GM12878 (cell line): ENCODE measurements at regions not wholly inside any gene's neighbourhood (a gene's known extent, or its start where the extent isn't known, plus 50 kb on each side); places are given as distances from the start of the nearest gene placed in this dataset.

Source experiments
- ATAC-seq: fragments of 200-7000 bp; cut with Tn5 transposase; 3 replicates; pipeline ENCODE4 v1.9.1; 2020; ENCODE audit warnings: mild to moderate bottlenecking, moderate library complexity
- BruUV-seq: library from RNA; stranded (reverse); fragments of 400-500 nt; replicated peaks from 2 replicates; lab custom pipeline; 2021; lab: Mats Ljungman, UMichigan
- CTCF ChIA-PET: fragments of 300-600 bp; sonication (Branson Sonifier 250); formaldehyde crosslinking; extraction: SDS; loops from one replicate; lab custom pipeline; 2021; ENCODE audit warnings: inconsistent platforms; lab: Yijun Ruan, JAX
- POLR2A ChIA-PET: fragments of 350-600 bp; formaldehyde crosslinking; extraction: SDS; loops from one replicate; lab custom pipeline; 2021; ENCODE audit warnings: inconsistent platforms; lab: Charles Lee
- RAD21 ChIA-PET: fragments of 300-600 bp; sonication (Branson Sonifier 250); formaldehyde crosslinking; loops from one replicate; lab custom pipeline; 2023; ENCODE audit warnings: antibody characterized with exemption; ENCODE audit not compliant: unreplicated experiment; lab: Charles Lee
- SMC1A ChIA-PET: fragments of 300-600 bp; sonication (Branson Sonifier 250); formaldehyde crosslinking; loops from one replicate; lab custom pipeline; 2023; ENCODE audit not compliant: unreplicated experiment, uncharacterized antibody; lab: Charles Lee
- DNase-seq: peaks from one replicate; pipeline ENCODE4 v3.0.0-alpha.2; 2011; ENCODE audit warnings: low read depth, low spot score
- FAIRE-seq: peaks from 3 replicates; lab custom pipeline; 2011; peaks lifted over from hg19 to GRCh38; lab: Jason Lieb, UNC
- H2AFZ ChIP-seq: 2 replicates; pipeline ENCODE4 v1.6.0; 2011; ENCODE audit warnings: low read depth, low read length, control low read depth; ENCODE audit not compliant: control insufficient read depth
- H3K27ac ChIP-seq: 2 replicates; pipeline ENCODE4 v1.5.1; 2011; ENCODE audit warnings: control low read depth; ENCODE audit not compliant: control insufficient read depth, insufficient read depth
- H3K27me3 ChIP-seq, 2 experiments: replicated peaks in 1 of 2; 2 replicates each; pipeline versions ENCODE4 v1.6.0 to v1.6.1; 2011; ENCODE audit warnings: low read length in 1 of 2; ENCODE audit not compliant: control insufficient read depth in 2 of 2, insufficient read depth in 2 of 2
- H3K36me3 ChIP-seq, 2 experiments: 2 replicates each; pipeline ENCODE4 v1.5.1; 2011; ENCODE audit warnings: low read length in 1 of 2; ENCODE audit not compliant: control insufficient read depth in 2 of 2, insufficient read depth in 2 of 2
- H3K4me1 ChIP-seq: 2 replicates; pipeline ENCODE4 v1.6.1; 2011; ENCODE audit warnings: mild to moderate bottlenecking, low read length, moderate library complexity, mixed read lengths; ENCODE audit not compliant: control insufficient read depth, insufficient read depth
- H3K4me2 ChIP-seq: 2 replicates; pipeline ENCODE4 v1.6.0; 2011; ENCODE audit warnings: control low read depth; ENCODE audit not compliant: control insufficient read depth, insufficient read depth
- H3K4me3 ChIP-seq: fragments of 200-600 bp; sonication (generic); 2 replicates; pipeline ENCODE4 v1.5.1; 2016
- H3K79me2 ChIP-seq: 2 replicates; pipeline ENCODE4 v1.6.0; 2011; ENCODE audit warnings: low read length; ENCODE audit not compliant: control insufficient read depth, insufficient read depth
- H3K9ac ChIP-seq: 2 replicates; pipeline ENCODE4 v1.8.0; 2011; ENCODE audit warnings: low read length, control low read depth, mixed read lengths; ENCODE audit not compliant: control insufficient read depth, insufficient read depth
- H3K9me3 ChIP-seq: replicated peaks from 3 replicates; pipeline ENCODE4 v1.5.1; 2011; ENCODE audit warnings: mild to moderate bottlenecking, low read length; ENCODE audit not compliant: control insufficient read depth, insufficient read depth
- H4K20me1 ChIP-seq: 2 replicates; pipeline ENCODE4 v1.6.0; 2011; ENCODE audit not compliant: control insufficient read depth, insufficient read depth
- ASH2L ChIP-seq: fragments of 300-600, 200-600 bp; sonication (generic); IDR thresholded peaks from 2 replicates; pipeline ENCODE4 v1.6.1; 2017; ENCODE audit warnings: low read depth, mild to moderate bottlenecking, borderline replicate concordance
- CEBPB ChIP-seq, 2 experiments: fragments of 150-350 bp in 1 of 2; IDR thresholded peaks; 2 replicates each; pipeline ENCODE4 v1.6.1; 2012 to 2014; ENCODE audit warnings: low read depth in 2 of 2, low read length in 2 of 2, borderline replicate concordance in 1 of 2, inconsistent platforms in 1 of 2
- CHD1 ChIP-seq: IDR thresholded peaks from 2 replicates; pipeline ENCODE4 v1.6.1; 2012; ENCODE audit warnings: low read depth, low read length, improper control_type of control experiment
- FOXM1 ChIP-seq: IDR thresholded peaks from 2 replicates; pipeline ENCODE4 v1.6.1; 2012; ENCODE audit warnings: low read depth, mild to moderate bottlenecking, inconsistent platforms, low read length, moderate library complexity
- JUNB ChIP-seq: IDR thresholded peaks from 2 replicates; pipeline ENCODE4 v1.6.1; 2016; ENCODE audit warnings: antibody characterized with exemption, mild to moderate bottlenecking
- MEF2B ChIP-seq: fragments of 450-650 bp; IDR thresholded peaks from 2 replicates; pipeline ENCODE4 v1.6.1; 2018; ENCODE audit warnings: mild to moderate bottlenecking, moderate library complexity; ENCODE audit not compliant: partially characterized antibody, poor library complexity, severe bottlenecking
- NKRF ChIP-seq: fragments of 450-650 bp; conservative IDR thresholded peaks from 2 replicates; pipeline ENCODE4 v1.6.1; 2017; ENCODE audit warnings: mild to moderate bottlenecking, moderate library complexity
- RAD51 ChIP-seq: fragments of 450-650 bp; IDR thresholded peaks from 2 replicates; pipeline ENCODE4 v1.6.1; 2016; ENCODE audit warnings: moderate library complexity, mild to moderate bottlenecking, inconsistent platforms
- RCOR1 ChIP-seq: conservative IDR thresholded peaks from 2 replicates; pipeline ENCODE4 v1.6.1; 2012; ENCODE audit warnings: low read depth, low read length, improper control_type of control experiment
- SREBF2 ChIP-seq: IDR thresholded peaks from 2 replicates; pipeline ENCODE4 v1.6.1; 2012; ENCODE audit warnings: mild to moderate bottlenecking, low read length
- ZBTB40 ChIP-seq: fragments of 450-650 bp; IDR thresholded peaks from 2 replicates; pipeline ENCODE4 v1.6.1; 2016; ENCODE audit warnings: mild to moderate bottlenecking, moderate library complexity, borderline replicate concordance
- ZNF24 ChIP-seq: fragments of 450-650 bp; IDR thresholded peaks from 2 replicates; pipeline ENCODE4 v1.6.1; 2017; ENCODE audit warnings: antibody characterized with exemption, mild to moderate bottlenecking
- WGBS: methylation state at CpG from one replicate; pipeline ENCODE4 v1.1.6; 2016; ENCODE audit warnings: low lambda C conversion rate; ENCODE audit not compliant: insufficient replicate concordance, insufficient coverage; ENCODE audit errors: missing lambda C conversion rate; 5-methylcytosine and 5-hydroxymethylcytosine counted together
- in situ Hi-C: fragments of 300-500 bp; cut with MboI; formaldehyde crosslinking; loops from 9 replicates; pipeline ENCODE4 v1.14.3; 2018; ENCODE audit warnings: mixed read lengths
- intact Hi-C: fragments of 100-400 bp; cut with micrococcal nuclease; formaldehyde crosslinking; loops from one replicate; pipeline ENCODE4 v1.14.2; 2022; ENCODE audit not compliant: unreplicated experiment
- TF ChIP-seq, protein P1 (sequence below): fragments of 450-650 bp; IDR thresholded peaks from 2 replicates; pipeline ENCODE4 v1.6.1; 2017; ENCODE audit warnings: borderline replicate concordance

DNA sequence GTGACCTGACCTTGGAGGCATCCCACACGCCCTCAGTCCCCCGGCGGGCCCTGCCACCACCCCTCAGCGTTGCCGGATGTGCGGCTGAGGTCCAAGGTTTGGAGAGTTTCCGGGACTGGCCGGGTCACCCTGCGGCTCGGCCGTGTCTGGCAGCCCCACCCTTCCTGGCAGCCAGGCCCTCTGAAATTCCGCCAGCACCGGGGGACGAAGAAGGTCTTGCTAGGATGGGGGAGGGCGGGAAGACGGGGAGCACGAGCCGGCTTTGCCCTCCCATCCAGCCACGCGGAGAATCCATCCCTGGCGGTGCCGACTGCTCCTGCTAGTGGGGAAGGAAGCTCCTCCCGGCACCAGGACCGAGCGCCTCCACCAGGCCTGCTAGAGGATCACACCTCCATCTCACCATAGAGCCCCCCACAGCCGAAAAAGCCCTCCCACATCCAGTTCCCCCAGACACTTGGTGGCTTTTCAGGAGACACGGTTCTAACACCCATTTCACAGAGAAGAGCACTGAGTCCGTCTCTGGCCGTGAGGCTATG, 81.5 kb downstream of the CPN2 start:
- ChIA-PET RAD21 (no interaction called here), CTCF (no interaction called here), POLR2A (interaction anchor here (0.5 kb wide), 1 partner anchor 90 kb away, joined by 3 read pairs; no protein-coding TSS in a partner anchor), SMC1A (no interaction called here)
- H3K27ac ChIP-seq: no peak overlapping the region
- BruUV-seq: no TSS peak
- no peaks in the 10 kb centered on the region for H3K9me3 ChIP-seq
- no peaks in the 10 kb centered on the region for H3K79me2 ChIP-seq
- no peaks in the 10 kb centered on the region for H3K36me3 ChIP-seq
- H3K9ac ChIP-seq: no peak overlapping the region
- no peak for FAIRE-seq
- whole genome bisulfite sequencing: 13% methylated on average over 29 of the region's 29 CpGs
- intact Hi-C loops: no loop called here
- no peak overlapping the region for H3K4me2 ChIP-seq
- no peak for DNase-seq
- no peak overlapping the region for H3K4me3 ChIP-seq
- H2AFZ ChIP-seq: no peak overlapping the region
- TF ChIP-seq CHD1: no peak
- no peak for TF ChIP-seq RCOR1
- no peak for TF ChIP-seq MEF2B
- no peak for TF ChIP-seq ASH2L
- no peak for TF ChIP-seq NKRF
- TF ChIP-seq RAD51: no peak
- TF ChIP-seq, protein P1, sequence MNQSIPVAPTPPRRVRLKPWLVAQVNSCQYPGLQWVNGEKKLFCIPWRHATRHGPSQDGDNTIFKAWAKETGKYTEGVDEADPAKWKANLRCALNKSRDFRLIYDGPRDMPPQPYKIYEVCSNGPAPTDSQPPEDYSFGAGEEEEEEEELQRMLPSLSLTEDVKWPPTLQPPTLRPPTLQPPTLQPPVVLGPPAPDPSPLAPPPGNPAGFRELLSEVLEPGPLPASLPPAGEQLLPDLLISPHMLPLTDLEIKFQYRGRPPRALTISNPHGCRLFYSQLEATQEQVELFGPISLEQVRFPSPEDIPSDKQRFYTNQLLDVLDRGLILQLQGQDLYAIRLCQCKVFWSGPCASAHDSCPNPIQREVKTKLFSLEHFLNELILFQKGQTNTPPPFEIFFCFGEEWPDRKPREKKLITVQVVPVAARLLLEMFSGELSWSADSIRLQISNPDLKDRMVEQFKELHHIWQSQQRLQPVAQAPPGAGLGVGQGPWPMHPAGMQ: no peak
- TF ChIP-seq SREBF2: no peak
- no peak for TF ChIP-seq ZBTB40
- no peak for TF ChIP-seq CEBPB (IDR thresholded peaks at IDR 0.05; ENCODE audit: borderline replicate concordance in 1 of 2, low read depth in 2 of 2, low read length in 2 of 2)
- TF ChIP-seq ZNF24: no peak
- no peak for TF ChIP-seq FOXM1
- no peak for TF ChIP-seq JUNB
- no peak for ATAC-seq
- H4K20me1 ChIP-seq: no peaks in the 10 kb centered on the region
- H3K4me1 ChIP-seq: no peaks in the 10 kb centered on the region
- in situ Hi-C loops: no loop called here
- H3K27me3 ChIP-seq: peaks cover 0 to 1% of the 10 kb centered on the region in 2 experiments; a peak in 1 of 4 replicates
